ENCODE measurements at regions not wholly inside any gene's neighbourhood (a gene's known extent, or its start where the extent isn't known, plus 50 kb on each side); places are given as distances from the start of the nearest gene placed in this dataset.

DNA sequence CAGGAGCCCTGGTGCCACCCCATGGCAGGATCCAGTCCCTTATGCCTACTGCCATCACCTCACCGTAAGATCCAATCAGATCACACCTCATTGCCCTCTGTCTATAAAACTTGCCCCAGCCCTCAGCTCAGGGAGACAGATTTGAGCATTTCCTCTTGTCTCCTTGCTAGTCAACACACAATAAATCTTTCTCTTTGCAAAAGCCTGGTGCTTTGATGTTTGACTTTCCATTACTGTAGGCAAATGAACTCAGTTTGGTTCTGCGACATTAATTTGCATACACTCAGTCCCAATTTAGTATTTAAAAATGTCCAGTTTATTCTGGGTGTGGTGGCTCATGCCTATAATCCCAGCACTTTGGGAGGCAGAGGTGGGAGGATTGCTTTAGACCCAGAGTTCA, 188.4 kb downstream of the AEBP2 start:
- DNase-seq: no peak

DNA sequence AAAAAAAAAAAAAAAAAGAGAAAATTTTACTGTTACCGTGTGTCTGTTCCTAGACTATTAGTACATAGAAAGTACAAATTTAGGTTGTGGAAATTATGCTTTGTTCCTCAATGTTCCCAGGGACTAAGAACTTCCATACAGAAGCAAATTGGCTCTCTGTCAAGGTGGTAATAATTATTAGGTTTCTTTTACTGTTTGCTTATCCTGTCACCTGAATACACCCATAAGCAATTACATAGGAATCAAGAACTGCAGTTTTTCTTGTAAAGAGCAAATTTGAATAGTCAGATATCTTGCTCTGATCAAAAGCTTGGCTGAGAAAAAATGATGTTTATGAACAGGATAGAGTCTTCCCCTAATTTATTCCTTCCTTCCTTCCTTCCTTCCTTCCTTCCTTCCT, 191.2 kb downstream of the AEBP2 start:
- DNase-seq: no peak

DNA sequence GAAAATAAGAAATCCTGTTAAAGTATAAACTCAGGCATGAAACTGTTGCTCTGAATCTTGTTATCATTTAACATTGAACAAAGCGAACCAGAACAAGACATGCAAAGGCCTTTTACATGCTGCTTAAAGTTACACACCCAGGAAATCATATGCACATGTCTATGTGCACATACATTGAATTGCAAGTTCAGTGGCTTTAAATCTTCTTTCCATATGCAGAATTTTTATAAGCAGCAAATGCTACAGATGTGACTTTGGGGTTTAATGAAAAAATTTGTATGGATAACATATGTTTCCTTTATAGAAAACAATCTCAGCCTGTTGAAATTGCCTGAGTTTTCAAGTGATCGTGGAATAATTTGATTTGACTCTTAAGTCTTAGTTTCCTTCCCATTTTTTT, 193.9 kb downstream of the AEBP2 start:
- DNase-seq: no peak

DNA sequence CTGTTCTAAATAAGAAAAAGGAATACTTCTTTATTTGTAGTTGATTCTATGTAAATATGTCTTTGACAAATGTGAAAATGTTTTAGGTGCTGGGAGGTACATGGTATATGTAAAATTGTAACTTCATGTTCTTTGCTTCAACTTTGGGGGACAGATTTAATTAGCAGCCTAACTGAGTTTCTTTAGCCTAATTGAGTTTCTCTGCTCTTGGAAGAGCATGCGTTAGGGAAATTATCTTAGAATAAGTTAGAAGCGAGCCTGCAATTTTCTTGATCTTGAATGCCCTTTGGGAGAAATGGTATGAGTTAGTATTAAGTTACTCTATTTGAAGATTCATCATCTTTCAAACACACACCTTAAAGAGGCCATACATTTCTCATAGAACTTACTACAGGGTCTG, 194.3 kb downstream of the AEBP2 start:
- DNase-seq: no peak

DNA sequence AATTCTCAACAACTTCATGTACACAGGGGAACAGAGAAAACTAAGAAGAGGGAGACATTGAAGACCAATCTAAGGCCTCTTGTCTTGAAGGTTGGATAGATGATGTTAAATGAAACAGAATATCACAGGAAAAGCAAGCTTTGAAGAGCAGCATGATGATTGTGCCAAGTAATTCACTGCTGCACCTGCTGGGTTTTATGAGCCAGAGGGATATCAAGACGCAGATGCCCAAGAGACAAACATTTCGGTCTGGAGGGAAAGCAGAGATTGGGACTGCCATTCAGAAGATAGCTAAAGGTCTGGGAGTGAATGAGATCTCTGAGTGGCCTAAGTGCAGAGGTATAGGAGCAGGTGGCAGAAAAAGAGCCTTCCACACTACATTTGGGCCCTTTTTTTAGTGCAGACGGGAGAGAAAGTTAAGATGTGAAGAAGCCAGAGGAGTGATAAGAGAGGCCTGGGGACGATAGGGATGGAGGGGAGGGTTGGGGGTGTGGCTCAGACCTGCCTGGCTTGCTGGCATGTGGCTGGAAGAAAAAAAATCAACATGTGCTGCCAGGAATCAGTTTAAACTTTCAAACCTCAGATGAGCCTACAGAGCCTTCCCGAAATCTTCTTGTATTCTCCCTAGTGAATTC, 200.6 kb downstream of the AEBP2 start:
- no peak for DNase-seq

DNA sequence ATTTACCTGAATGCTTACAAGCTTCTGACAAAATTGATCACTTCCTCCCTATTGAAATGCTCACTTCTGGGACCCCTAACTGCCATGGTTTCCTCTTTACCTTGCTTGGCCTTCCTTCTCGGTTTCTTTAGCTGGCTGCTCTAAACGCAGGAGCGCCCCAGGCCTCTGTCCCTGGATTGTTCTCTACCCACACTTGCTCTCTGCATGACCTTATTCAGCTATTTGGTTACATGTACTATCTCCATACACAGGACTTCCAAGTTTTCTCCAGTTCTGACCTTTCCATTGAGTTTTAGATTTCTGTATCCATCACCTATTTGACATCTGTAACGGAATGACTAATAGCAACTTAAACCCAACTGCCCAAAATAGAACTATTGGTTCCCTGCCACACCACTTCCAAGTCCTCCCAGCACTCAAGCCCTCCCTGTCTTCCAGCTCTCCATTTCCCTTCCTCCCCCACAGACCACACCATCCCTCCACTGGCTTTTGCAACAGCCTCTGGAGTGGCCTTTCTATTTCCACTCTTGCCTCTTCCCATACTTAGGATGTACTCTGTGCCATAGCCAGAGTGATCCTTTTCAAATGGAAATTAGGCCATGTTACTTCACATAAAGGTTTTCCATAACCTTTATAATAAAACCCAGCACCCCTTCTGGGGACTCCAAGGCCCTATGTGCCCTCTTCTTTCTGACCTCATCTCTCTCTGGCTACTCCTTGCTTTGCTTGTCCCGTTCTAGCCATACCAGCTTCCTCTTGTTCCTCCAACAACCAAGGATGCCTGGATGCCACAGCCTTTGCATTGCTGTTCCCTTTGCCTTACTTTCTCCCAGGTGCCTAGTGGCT, 202.2 kb downstream of the AEBP2 start:
- no peak for DNase-seq

DNA sequence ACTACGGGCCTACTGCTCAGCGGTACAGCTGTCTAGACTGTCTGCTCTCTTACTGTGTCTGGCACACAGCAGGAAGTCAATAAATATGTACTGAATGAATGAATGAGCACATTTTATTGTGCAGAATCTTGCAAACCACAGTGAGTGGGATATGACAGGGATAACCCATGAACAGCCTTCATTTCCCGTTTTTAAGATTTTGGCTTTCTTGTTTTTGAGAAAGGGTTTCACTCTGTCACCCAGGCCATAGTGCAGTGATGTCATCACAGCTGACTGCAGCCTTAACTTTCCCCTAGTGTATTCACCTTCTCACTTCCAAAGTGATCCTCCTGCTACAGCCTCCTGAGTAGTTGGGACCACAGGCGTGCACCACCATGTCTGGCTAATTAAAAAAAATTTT, 203.1 kb downstream of the AEBP2 start:
- no peak for DNase-seq

DNA sequence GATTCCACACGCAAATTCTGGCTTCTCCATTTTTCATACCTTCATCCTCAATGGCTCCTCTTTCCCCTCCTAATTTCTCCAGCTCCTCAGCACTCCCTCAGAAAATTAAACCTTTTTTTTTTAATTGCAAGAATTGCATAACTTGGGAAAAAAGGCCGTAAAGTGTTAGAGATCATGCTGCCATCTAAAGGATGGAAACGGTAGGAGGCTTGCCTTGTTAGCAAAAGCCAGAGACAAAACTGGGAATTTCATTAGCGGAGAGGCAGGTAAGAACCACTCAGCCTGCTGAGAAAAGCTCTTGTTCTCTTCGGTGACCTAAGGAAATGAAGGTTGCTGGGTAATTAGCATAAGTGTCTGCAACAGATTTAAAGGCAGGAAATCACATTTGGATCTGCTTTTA, 204.3 kb downstream of the AEBP2 start:
- DNase-seq: no peak

DNA sequence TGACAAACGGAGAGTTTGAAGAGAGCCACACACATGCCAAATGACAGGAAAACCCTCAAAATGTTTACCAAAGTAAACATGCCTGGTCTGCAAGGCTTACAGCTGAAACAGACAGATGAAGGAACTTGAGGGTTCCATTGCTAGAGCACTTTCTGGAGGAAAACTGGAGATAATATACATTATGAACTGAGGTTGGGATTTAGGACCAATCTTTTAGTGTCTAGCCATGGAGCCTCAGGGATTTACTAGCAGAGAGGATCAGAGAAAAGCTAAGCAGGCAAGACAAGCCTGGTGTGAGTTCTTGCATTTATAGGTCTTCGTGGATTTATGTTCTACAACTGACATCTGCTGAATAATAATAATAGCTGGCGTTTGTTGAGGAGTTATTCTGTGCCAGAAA, 205.3 kb downstream of the AEBP2 start:
- DNase-seq: no peak

DNA sequence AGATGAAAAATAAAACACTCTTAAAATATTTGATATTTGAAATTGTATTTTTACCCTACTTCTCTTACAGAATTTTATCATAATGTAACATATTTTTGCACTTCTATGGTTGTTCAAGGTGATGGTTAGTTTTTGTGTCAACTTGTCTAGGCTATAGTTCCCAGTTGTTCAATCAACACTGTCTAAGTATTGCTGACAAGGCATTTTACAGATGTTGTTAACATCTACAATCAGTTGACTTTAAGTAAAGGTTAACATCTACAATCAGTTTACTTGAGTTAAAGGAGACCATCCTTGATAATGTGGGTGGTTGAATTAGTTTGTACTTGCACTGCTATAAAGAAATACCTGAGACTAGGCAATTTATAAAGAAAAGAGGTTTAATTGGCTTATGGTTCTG, 206.5 kb downstream of the AEBP2 start:
- DNase-seq: no peak

DNA sequence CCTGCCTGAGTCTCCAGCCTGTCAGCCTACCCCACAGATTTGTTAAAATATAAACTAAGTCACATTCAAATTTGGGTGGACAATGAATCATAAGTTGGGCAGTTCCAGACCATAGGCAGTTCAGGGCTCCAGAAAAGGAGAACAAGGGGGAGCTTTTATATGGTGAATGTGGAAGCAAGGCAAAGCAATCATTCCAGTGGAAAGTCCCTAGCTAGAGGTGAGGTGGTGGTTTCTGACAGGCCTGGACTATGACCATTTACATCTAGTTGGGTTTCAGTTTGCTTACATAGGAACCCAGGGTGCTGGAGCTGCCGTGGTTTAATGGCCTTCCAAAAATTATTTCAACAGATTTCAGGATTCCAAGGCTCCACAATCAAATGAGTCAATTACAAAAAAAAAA, 207.3 kb downstream of the AEBP2 start:
- DNase-seq: no peak

DNA sequence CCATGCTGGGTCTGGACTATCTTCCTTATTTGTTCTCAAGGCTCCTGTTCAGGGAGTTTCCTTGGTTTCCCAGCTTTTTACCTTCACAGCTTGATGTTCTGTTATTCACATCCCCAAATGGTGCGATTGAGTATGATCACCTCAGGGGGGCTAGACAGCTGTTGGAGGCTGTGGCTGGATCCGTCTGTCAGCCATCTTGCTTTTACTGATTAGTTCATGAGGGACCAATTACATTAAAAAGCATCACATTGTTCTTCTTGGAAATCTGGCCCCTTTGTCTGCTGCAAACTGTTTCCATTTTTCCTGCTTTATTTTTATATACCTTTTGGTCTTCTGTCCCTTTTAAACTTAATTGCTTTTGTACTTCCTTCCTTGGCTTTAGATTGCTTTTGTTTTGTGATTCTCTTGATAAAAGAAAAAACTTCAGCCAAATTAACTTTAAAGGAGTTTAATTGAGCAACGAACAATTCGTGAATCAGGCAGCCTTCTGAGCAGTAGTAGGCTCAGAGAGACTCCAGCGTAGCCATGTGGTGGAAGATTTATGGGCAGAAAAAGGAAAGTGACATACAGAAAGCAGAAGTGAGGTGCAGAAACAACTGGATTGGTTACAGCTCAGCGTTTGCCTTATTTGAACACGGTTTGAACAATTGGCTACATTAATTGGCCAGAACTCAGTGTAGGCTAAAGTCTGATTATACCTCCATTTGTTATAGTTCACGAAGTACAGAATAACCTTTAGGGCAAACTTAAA, 208.7 kb downstream of the AEBP2 start:
- DNase-seq: no peak

DNA sequence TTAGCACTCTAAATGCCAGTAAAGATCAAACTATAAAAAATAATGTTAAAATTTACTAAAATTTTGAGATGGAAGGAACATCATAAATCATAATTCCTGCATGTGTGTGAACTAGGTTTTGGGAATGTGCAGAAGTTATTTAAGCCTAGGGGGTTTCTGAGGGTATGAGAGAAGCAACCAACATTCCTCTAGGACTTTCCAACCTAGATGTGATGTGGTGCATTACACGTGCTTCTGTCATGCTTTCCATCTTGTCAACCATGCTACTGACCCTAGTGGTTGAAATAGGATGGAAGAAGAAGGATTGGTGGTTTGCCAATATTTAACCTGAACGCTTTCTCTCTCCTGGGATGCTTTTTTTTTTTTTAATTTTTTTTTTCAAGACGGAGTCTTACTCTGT, 209.3 kb downstream of the AEBP2 start:
- DNase-seq: no peak

DNA sequence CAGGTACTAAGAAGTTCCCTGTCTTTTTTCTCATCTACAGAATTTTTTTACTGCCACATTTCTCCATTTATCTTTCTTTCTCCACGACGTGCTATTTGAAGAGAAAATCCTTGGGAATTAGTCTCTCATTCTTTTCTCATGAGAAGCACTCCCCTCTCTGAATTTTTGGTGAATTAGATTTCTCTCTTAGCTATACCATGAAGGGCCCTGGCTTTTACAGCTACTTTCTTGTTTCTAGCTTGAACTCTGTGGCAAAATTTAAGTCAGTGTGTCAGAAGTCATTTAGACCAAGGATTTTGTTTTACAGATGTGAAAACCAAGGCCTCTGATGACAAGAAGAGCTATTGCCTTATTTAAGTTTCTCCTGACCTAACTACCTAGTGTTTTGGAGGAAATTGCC, 213.1 kb downstream of the AEBP2 start:
- DNase-seq: no peak

DNA sequence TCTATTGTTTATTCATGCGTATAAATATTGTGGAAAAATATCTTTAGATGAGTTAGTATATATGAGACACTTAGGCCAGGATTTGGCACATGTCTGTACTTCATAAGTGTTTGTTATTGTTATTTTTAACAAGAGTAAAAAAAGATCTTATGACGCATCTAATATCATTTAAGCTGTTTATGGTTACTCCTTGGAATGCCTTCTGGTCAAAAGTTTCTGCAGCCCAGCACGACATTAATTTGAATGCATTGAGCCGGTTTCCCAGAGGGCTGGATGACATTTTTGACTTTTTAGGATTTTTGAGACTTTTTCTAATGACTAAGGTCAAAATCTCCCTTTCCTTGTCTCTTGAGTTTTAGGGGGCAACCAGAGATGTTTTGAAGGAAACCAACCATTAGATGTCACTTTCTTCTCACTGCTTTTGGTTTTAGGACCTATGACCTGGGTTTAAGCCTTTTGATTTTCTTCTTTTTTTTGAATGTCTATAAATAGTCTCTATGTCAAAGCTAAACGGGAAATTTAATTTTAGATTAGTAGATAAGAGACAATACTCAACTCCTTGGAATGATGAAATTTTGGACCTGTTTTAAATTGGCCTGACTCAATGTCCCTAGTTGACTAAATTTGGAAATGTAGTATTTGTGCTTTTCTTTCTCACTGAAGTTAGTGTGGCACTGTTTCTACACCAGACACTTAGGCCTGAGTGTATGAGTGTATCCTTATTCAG, 215.5 kb downstream of the AEBP2 start:
- no peak for DNase-seq

DNA sequence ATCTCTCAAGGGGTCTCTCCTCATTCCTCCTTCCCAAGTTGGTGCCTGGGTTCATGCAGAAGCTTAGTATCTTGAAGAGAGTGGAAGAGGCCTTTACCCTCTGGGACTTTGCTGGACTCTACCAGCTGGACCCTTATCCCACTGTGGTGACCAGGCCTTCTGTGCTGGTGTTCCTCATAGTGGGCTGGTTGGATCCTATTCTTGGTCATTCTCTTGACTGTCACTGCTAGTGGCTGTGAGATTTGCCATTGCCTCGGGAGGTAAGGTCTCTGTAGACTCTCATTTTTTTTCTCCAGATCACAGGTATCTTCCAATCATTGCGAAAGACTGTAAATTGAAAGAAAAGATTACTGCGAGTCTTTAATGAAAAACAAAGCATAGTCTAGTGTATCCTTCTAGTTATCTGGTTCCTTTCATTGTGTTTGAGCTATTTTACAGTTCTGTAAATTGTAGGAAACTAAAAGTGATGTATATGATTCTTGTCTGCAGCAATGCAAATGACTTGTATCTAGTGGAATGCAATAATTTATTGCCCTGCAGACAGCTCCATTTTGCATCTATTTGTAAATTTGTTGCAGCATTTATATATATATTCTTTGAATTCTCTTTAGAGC, 217.9 kb downstream of the AEBP2 start:
- DNase-seq: no peak

DNA sequence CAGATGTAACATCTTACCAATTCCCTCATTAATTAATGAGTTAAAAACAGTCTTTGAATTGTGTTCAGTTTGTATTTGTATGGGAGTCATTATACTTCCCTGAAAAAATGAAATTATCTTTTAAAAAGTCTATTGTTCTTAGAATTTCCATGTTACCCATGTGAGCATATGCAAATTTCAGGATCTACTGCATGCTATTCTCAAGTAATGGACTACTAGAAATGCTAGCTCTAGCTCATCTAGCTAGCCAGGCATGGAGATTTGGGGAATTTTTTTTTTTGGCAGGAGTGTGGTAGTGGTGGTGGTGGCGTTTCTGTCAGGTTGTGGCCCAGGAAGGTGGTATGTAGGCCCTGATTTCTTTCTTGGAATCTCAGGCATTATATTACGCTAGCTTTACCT, 218.4 kb downstream of the AEBP2 start:
- DNase-seq: no peak

DNA sequence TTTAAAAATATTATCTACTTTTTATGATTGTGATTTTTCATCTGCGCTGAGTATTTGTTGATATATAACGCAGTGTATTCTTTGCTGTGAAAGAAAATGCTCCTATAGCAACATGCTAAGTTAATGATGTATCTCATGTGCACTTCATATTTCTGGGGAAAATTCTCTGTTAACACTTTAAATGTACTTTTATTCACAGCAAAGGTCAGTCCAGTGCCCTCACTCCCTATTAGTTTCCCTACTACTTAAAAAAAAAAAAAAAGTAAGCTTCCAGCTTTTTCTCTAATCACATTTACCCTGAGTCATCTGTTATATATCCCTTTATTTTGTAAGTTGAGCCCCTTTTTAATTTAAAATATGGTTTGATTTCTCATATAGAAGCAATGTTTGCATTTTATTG, 219.8 kb downstream of the AEBP2 start:
- DNase-seq: no peak

DNA sequence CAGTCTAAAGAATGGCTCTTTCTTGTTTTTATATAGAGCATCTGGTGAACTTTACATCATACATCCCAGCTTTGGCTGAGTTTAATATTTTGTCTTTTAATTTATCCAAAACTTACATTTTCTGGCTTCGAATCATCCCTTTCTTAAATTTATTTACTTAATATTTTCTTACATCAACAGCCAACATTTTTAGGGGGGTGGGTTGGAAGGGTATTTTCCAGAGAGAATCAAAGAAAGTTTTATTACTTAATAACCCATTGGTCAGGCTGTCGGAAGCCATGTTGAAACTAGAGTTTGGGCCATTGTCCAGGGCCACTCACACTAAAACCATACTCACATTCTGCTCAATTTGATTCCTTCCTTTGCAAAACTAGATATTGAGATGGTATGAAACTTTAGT, 220.2 kb downstream of the AEBP2 start:
- no peak for DNase-seq

DNA sequence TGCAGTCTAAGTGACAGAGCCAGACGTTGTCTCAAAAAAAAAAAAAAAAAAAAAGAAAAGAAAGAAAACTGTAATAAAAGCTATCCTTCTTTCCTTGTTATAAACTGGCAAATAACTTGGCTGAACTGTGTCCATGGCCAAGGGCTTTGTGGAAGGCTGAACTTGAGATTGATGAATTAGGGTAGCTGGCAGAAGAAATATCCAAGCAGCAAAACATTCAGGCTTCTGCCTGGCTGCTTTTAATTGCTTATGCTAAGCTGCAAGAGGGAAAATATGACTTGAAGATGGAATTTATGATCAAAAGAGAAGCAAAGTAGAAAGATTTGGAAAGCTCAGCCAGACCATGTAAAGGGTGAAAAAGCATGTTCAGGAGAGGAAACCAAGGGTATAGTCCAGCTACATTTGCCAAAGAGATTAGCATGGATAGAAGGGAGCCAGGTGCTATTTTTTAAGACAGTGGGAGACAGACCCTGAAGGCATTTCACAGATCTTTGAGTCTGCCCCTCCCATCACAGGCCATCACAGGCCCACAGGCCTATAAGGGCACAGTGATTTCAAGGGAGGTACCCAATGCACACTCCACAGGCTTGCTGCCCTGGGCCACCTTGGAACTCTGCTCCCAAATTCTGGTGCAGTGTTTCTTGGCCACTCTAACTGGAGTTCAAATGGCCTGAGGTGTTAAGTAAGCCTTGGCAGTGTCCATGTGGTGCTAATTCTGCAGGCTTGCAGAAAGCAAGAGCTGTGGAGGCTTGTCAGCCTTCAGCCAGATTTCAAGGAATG, 226.0 kb downstream of the AEBP2 start:
- no peak for DNase-seq

DNA sequence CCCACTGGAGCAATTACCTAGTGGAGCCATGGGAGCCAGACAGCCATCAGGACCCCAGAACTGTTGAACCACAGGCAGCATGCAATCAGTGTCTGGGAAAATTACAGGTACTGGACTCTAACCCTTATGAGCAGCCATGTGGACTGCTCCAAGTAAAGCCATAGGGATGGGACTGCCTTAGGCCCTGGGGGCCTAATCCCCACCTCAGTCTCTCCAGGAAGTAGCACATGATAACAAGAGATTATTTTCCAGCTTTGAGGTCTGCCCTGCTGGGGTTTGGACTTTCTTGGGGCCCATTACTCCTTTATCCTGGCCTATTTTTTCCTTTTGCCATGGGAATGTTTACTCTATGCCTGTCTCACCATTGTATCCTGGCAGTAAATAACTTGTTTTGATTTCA, 226.8 kb downstream of the AEBP2 start:
- no peak for DNase-seq

DNA sequence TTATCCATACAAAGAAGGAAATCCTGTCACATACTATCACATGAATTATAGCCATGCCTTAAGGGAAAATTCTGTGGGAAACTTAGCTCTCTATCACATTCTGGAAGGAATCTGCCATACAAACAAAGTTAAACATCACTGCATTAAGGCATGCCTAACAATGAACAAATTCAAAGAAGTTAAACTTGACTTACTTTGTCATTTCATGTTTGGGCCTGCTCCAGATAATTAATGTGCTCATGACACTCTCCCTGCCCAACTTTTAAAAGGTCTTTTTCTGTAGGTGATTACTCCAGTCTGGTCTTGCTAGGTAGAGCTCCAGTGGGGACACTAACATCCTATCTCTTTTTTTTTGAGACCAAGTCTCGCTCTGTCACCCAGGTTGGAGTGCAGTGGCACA, 230.5 kb downstream of the AEBP2 start:
- no peak for DNase-seq
